Uterus (tissue), 3 donors: ENCODE measurements at regions not wholly inside any gene's neighbourhood (a gene's known extent, or its start where the extent isn't known, plus 50 kb on each side); places are given as distances from the start of the nearest gene placed in this dataset.

ENCODE experiments used
- DNase-seq, 2 donors: peaks; one replicate each; pipeline ENCODE4 v3.0.0-alpha.2; 2019 to 2020
- H3K27ac ChIP-seq, 2 donors: fragments of 200-600 bp; sonication (generic); 1 replicate in 1 of 2; 2 replicates in 1 of 2; pipeline ENCODE4 v1.5.1; 2016 to 2018
- H3K27me3 ChIP-seq, 2 donors: fragments of 200-600 bp; sonication (generic); one replicate each; pipeline ENCODE4 v1.5.1; 2018 to 2019; ENCODE audit warnings: control low read depth in 1 of 2
- H3K36me3 ChIP-seq, 2 donors: fragments of 200-600 bp; sonication (generic); one replicate each; pipeline ENCODE4 v1.5.1; 2019; ENCODE audit warnings: control low read depth in 1 of 2
- H3K4me1 ChIP-seq, 2 donors: fragments of 200-600 bp; sonication (generic); one replicate each; pipeline ENCODE4 v1.5.1; 2018 to 2019; ENCODE audit warnings: control low read depth in 1 of 2
- H3K4me3 ChIP-seq, 2 donors: fragments of 200-600 bp; sonication (generic); 1 replicate in 1 of 2; 2 replicates in 1 of 2; pipeline ENCODE4 v1.5.1; 2018 to 2019; ENCODE audit warnings: mild to moderate bottlenecking in 1 of 2
- H3K9me3 ChIP-seq, 2 donors: fragments of 200-600 bp; sonication (generic); one replicate each; pipeline ENCODE4 v1.5.1; 2019; ENCODE audit warnings: control low read depth in 1 of 2
- POLR2A ChIP-seq, 2 donors: fragments of 450-650 bp; IDR thresholded peaks; one replicate each; pipeline ENCODE4 v1.6.1; 2016; ENCODE audit warnings: antibody characterized with exemption in 2 of 2, mild to moderate bottlenecking in 1 of 2, moderate library complexity in 1 of 2
- intact Hi-C: fragments of 100-400 bp; cut with DNase I; formaldehyde crosslinking; loops from one replicate; pipeline ENCODE4 v1.15.1; 2023; ENCODE audit warnings: low total_unique reads
- TF ChIP-seq, protein P1 (sequence below), 4 experiments: fragments of 200-600 bp in 2 of 4; fragments of 450-650 bp in 2 of 4; sonication (generic) in 2 of 4; IDR thresholded peaks; one replicate each; pipeline ENCODE4 v1.5.1; 2016 to 2019; ENCODE audit warnings: antibody characterized with exemption in 4 of 4, mild to moderate bottlenecking in 2 of 4, moderate library complexity in 1 of 4
- donor health status: DM: yes; HTN: yes; CAD: no.

DNA sequence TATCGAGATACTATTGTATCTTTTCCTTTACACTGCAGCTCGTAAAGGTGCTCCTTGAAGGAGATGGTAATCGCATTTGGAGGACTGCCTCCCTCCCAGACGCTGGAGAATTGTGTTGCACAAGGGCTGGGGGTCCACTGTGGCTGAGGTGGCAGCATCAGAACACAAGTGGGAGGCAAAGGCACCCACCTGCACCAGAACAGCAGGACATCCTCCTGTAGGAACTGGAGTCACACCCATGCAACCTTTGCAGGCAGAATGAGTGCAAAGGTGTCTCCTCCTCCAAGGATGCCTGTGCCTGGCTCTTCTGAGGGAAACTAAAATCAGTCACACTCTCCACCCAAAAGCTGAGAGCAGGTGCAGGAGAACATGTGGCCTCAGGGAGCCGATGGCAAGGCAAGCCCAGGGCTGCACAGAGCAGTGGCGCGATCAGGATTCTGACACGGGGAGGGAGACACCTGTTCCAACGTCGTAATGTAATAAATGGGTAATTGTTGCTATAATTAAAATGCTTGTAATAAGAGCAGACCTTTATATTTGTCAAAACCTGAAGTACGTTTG, 1501.4 kb downstream of the TBC1D22A start:
- no peaks in the 10 kb centered on the region for H3K9me3 ChIP-seq
- no peak overlapping the region for H3K27ac ChIP-seq
- H3K4me3 ChIP-seq = no peak overlapping the region
- intact Hi-C loops = no loop called here
- no peak for TF ChIP-seq POLR2A (IDR thresholded peaks at IDR 0.05)
- no peaks in the 10 kb centered on the region for H3K36me3 ChIP-seq
- no peak for DNase-seq
- H3K4me1 ChIP-seq = no peaks in the 10 kb centered on the region
- no peaks in the 10 kb centered on the region for H3K27me3 ChIP-seq

DNA sequence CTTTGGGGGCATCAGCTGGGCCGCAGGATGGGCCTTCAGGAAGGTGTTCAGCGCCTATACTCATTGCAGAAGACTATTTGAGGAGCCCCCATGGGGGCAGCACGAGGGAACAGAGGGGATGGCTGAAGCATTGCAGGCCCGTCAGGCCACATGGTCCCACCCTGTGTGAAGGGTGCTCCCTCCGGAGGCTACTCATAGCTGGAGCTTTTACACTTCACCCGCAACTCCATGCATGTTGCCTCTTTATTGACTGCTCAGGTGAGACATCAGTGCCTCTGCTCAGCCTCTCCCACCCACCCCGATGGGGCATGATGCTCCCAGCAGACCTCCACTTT, 1500.9 kb downstream of the TBC1D22A start:
- no peaks in the 10 kb centered on the region for H3K9me3 ChIP-seq
- intact Hi-C loops = no loop called here
- no peak for TF ChIP-seq POLR2A (IDR thresholded peaks at IDR 0.05)
- TF ChIP-seq, protein P1, sequence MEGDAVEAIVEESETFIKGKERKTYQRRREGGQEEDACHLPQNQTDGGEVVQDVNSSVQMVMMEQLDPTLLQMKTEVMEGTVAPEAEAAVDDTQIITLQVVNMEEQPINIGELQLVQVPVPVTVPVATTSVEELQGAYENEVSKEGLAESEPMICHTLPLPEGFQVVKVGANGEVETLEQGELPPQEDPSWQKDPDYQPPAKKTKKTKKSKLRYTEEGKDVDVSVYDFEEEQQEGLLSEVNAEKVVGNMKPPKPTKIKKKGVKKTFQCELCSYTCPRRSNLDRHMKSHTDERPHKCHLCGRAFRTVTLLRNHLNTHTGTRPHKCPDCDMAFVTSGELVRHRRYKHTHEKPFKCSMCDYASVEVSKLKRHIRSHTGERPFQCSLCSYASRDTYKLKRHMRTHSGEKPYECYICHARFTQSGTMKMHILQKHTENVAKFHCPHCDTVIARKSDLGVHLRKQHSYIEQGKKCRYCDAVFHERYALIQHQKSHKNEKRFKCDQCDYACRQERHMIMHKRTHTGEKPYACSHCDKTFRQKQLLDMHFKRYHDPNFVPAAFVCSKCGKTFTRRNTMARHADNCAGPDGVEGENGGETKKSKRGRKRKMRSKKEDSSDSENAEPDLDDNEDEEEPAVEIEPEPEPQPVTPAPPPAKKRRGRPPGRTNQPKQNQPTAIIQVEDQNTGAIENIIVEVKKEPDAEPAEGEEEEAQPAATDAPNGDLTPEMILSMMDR (IDR thresholded peaks at IDR 0.05) = no peak
- H3K27ac ChIP-seq = no peak overlapping the region
- no peak for DNase-seq
- H3K4me1 ChIP-seq = no peaks in the 10 kb centered on the region
- H3K36me3 ChIP-seq = no peaks in the 10 kb centered on the region
- H3K4me3 ChIP-seq = no peak overlapping the region
- no peaks in the 10 kb centered on the region for H3K27me3 ChIP-seq

DNA sequence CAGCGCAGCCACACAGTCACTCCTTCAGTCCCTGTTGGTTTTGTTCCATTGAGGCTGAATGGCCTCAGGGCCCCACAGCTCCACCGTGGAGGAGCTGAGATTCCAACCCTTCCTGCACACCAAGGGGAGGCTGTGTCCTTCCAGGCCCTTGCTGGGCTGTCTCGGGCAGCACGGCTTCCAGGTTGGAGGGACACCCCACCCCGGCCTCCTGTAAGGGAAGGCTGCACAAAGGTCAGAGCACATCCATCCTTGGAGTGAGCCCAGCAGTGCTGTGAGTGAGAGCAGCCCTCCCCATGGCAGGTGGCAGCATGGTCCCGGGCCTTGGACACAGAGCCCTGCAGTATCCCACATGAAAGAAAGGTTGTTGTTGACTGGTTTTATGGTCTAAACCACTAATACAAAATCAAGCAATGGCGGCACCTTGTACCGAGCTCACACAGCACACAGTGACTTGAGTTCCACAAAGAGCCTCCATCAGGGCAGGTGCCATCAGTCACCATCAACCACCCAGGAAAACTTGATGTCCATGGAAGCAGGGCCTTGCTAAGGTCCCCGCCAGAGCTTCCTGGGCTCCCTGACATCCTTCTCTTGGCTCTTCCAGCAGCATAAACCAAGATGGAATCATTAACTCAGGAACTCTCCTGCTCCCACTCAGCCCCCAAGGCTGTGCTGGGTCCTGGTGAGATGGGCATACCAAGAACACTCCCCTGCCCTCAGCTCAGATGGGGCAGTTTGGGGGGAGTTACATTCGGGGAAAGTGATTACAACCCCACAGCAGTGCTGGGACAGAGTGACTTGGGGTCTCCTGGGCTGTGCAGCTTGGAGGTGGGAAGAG, 1500.4 kb downstream of the TBC1D22A start:
- Histone ChIP-seq H3K4me1 (no peaks in the 10 kb centered on the region), H3K9me3 (no peaks in the 10 kb centered on the region), H3K4me3 (no peak overlapping the region), H3K27ac (no peak overlapping the region), H3K27me3 (no peaks in the 10 kb centered on the region), H3K36me3 (no peaks in the 10 kb centered on the region)
- intact Hi-C loops = no loop called here
- DNase-seq = no peak
- TF ChIP-seq, protein P1 (IDR thresholded peaks at IDR 0.05) = no peak
- TF ChIP-seq POLR2A (IDR thresholded peaks at IDR 0.05) = no peak

DNA sequence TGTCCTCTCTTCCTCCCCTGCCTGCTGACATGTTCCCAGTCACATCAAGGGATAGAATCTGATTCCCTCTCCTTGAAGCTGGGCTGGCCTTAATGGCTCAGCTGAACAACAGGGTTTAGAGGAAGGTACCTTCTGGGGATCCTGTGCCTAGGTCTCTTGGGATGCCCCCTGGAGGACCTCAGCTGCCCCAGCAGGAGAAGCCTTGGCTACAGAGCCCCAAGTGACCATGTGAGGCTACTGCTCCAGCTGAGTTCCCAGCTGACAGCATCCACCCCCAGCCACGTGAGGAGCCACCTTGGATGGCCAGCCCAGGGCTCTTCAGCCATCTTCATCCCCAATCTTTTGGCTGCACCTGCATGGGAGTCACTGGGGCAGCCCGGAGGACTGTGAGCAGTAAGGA, 1499.3 kb downstream of the TBC1D22A start:
- no peaks in the 10 kb centered on the region for H3K9me3 ChIP-seq
- no peak for TF ChIP-seq POLR2A (IDR thresholded peaks at IDR 0.05)
- TF ChIP-seq, protein P1 (IDR thresholded peaks at IDR 0.05) = no peak
- DNase-seq = no peak
- H3K4me3 ChIP-seq = no peak overlapping the region
- H3K4me1 ChIP-seq = no peaks in the 10 kb centered on the region
- no peaks in the 10 kb centered on the region for H3K27me3 ChIP-seq
- H3K36me3 ChIP-seq = no peaks in the 10 kb centered on the region
- H3K27ac ChIP-seq = no peak overlapping the region
- intact Hi-C loops = no loop called here

DNA sequence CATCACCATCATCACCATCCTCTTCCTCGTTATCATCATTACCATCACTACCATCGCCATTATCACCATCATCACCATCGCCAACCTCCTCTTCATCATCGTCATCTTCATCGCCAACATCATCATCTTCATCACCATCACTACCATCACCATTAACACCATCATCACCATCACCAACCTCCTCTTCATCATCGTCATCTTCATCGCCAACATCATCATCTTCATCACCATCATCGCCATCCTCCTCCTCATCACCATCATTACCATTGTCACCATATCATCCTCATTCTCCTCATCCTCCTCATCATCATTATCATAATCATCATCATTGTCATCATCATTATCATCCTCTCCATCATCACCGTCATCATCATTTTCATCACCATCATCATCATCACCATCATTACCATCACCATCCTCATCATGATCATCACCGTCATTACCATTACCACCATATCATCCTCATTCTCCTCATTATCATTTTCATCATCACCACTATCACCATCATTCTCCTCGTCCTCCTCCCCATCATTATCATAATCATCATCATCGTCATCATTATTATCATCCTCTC, 1498.7 kb downstream of the TBC1D22A start:
- no peak for DNase-seq
- intact Hi-C loops = no loop called here
- no peaks in the 10 kb centered on the region for H3K4me1 ChIP-seq
- H3K9me3 ChIP-seq = no peaks in the 10 kb centered on the region
- no peak overlapping the region for H3K27ac ChIP-seq
- TF ChIP-seq, protein P1 (IDR thresholded peaks at IDR 0.05) = no peak
- no peak for TF ChIP-seq POLR2A (IDR thresholded peaks at IDR 0.05)
- H3K36me3 ChIP-seq = no peaks in the 10 kb centered on the region
- no peak overlapping the region for H3K4me3 ChIP-seq
- no peaks in the 10 kb centered on the region for H3K27me3 ChIP-seq
